GM12891 (cell line): ENCODE measurements at regions not wholly inside any gene's neighbourhood (a gene's known extent, or its start where the extent isn't known, plus 50 kb on each side); places are given as distances from the start of the nearest gene placed in this dataset.

Source experiments
- POLR2A ChIP-seq: IDR thresholded peaks from 2 replicates; pipeline ENCODE4 v1.6.1; 2011; ENCODE audit warnings: low read depth, low read length, control low read depth
- POLR2AphosphoS5 ChIP-seq: IDR thresholded peaks from 2 replicates; pipeline ENCODE4 v1.6.1; 2011; ENCODE audit warnings: low read depth, low read length, control low read depth
- TAF1 ChIP-seq: IDR thresholded peaks from 2 replicates; pipeline ENCODE4 v1.6.1; 2011; ENCODE audit warnings: low read depth, low read length, control low read depth

DNA sequence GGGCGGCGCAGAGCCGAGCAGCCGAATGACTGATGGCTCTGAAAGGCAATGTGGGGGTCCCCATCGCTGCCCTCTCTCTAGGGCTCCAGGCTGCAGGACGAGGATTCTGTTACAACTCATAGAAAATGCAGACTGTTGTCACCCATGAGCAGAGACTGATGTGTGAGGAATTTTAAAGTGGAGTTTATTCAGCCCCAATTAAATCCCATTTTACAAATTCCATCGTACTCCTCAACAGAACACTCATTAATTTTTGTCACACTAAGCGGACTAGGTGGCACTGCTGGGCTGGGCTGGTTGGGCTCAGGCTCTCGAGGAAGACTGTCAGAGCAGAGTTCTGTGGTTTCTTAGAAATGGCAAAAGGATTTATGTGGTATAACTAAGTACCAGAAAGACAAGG is 102.6 kb upstream of the SPON1 start:
- TF ChIP-seq POLR2A (no peak), POLR2AphosphoS5 (no peak), TAF1 (no peak)
